Keratinocyte (primary cell): ENCODE measurements at regions not wholly inside any gene's neighbourhood (a gene's known extent, or its start where the extent isn't known, plus 50 kb on each side); places are given as distances from the start of the nearest gene placed in this dataset.

Experiments used
- EZH2 ChIP-seq: IDR thresholded peaks from one replicate; pipeline ENCODE4 v1.6.1; 2012; ENCODE audit warnings: inconsistent platforms, mild to moderate bottlenecking, low read length, moderate library complexity
- TF ChIP-seq, protein P1 (sequence below), 3 experiments: IDR thresholded peaks in 1 of 3; conservative IDR thresholded peaks in 1 of 3; optimal IDR thresholded peaks in 1 of 3; 2 replicates in 2 of 3; 3 replicates in 1 of 3; pipeline versions ENCODE3 to v1.5.1; 2011; ENCODE audit warnings: low read length in 3 of 3, mild to moderate bottlenecking in 3 of 3, moderate library complexity in 2 of 3, control low read depth in 1 of 3, inconsistent platforms in 1 of 3; ENCODE audit not compliant: insufficient read depth in 2 of 3; ENCODE audit errors: extremely low read depth in 1 of 3

DNA sequence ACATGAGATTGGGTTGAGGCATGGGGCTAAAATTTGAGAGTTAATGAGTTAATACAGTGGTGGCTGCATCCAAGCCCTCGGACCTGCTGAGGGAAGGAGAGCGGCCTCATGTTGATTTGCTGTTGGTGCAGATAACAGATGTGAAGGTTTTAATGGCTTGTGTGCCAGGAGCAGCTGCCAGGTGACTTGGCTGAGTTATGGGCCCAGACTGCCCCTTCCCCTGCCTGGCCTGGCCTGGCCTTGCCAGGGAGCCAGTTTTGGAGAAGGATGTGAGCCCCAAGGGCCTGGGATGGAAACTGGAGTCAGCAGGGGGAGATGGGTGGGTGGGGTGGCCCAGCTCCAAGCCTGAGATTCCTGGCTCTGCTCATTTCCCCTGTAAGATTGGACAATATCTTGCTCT, 230.1 kb downstream of the CBLN1 start:
- TF ChIP-seq, protein P1, sequence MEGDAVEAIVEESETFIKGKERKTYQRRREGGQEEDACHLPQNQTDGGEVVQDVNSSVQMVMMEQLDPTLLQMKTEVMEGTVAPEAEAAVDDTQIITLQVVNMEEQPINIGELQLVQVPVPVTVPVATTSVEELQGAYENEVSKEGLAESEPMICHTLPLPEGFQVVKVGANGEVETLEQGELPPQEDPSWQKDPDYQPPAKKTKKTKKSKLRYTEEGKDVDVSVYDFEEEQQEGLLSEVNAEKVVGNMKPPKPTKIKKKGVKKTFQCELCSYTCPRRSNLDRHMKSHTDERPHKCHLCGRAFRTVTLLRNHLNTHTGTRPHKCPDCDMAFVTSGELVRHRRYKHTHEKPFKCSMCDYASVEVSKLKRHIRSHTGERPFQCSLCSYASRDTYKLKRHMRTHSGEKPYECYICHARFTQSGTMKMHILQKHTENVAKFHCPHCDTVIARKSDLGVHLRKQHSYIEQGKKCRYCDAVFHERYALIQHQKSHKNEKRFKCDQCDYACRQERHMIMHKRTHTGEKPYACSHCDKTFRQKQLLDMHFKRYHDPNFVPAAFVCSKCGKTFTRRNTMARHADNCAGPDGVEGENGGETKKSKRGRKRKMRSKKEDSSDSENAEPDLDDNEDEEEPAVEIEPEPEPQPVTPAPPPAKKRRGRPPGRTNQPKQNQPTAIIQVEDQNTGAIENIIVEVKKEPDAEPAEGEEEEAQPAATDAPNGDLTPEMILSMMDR (optimal IDR thresholded peaks at IDR 0.05 in 1 of 3, IDR thresholded peaks at IDR 0.05 in 1 of 3, conservative IDR thresholded peaks at IDR 0.05 in 1 of 3; ENCODE audit: extremely low read depth in 1 of 3, insufficient read depth in 2 of 3, low read length in 3 of 3): no peak
- TF ChIP-seq EZH2: no peak
